Left renal pelvis (tissue), 4 donors: ENCODE measurements at regions not wholly inside any gene's neighbourhood (a gene's known extent, or its start where the extent isn't known, plus 50 kb on each side); places are given as distances from the start of the nearest gene placed in this dataset.
A peak's percentile ranks its signal among the peaks of the same experiment; 100 is the strongest.
"Not testable (repeated sequence)": the region's sequence is repeated elsewhere in the genome, so short reads cannot be mapped to it uniquely, and the experiment has no call there.

Experiments used
- DNase-seq, 4 donors: peaks; one replicate each; pipeline ENCODE4 v3.0.0-alpha.2; 2013; ENCODE audit warnings: low read depth in 4 of 4, low spot score in 3 of 4

- no peak for DNase-seq
Observed at GRCh38 chr13:81283561-81283960, 942.6 kb upstream of the SPRY2 start.

DNA sequence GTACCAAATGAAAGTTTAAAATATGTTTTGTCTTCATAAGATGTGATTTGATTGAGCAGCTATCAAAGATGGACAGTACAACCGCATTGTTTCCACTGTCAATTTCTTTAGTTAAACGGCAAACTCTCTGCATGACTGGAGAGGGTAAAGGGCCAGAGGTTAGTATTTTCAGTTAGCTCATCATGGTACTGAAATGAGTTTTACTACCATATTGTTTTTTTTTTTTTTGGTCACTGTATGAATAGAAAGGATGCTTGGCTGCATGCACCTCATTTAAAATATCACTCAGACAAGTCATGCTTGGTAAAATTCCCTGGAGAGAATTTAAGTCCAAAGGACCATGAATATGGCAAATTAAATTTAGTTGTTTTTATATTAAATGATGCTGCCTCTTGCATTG is 942.1 kb upstream of the SPRY2 start:
- DNase-seq, result no peak

GRCh38 chr13:81275666-81276258 is 934.8 kb upstream of the SPRY2 start:
- DNase-seq, result no peak

DNA sequence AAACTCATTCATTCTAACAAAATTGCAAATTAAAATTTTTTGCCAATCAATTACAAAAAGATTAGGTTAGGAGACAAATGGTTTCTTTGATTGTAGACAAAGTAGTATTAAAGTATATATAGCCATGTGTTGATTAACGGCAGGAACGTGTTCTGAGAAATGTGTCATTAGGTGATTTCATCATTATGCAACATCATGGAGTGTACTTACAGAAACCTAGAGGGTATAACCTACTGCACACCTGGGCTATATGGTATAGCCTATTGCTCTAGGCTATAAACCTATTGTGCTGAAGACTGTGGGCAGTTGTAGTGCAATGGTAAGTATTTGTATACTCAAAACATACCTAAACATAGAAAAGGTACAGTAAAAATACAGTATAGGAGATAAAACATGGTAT is 906.8 kb upstream of the SPRY2 start:
- no peak for DNase-seq

- no peak for DNase-seq
Observed at GRCh38 chr13:81246556-81246955, 905.6 kb upstream of the SPRY2 start.

- DNase-seq, result no peak
Observed at GRCh38 chr13:81244011-81244410, 903.1 kb upstream of the SPRY2 start.

DNA sequence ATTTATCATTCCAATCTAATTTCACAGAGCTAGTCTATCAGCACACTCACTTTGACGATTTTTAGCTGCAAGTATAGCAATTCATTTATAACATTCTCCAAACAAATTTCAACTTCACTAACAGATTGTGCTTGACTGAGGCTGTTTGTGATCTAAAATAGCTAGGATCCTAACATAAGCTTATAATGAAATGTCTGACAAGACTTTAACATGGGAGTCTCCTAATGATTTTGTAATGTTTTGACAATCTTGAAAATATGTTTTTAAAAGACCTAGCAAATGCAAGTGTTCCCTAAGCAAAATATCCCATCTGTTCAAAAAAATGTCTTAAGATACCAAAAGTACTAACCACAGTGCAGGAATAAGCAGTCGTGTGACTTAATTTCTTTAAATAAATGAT is 889.5 kb upstream of the SPRY2 start:
- no peak for DNase-seq

GRCh38 chr13:81226830-81227229 is 885.9 kb upstream of the SPRY2 start:
- DNase-seq, result not testable (repeated sequence)

DNA sequence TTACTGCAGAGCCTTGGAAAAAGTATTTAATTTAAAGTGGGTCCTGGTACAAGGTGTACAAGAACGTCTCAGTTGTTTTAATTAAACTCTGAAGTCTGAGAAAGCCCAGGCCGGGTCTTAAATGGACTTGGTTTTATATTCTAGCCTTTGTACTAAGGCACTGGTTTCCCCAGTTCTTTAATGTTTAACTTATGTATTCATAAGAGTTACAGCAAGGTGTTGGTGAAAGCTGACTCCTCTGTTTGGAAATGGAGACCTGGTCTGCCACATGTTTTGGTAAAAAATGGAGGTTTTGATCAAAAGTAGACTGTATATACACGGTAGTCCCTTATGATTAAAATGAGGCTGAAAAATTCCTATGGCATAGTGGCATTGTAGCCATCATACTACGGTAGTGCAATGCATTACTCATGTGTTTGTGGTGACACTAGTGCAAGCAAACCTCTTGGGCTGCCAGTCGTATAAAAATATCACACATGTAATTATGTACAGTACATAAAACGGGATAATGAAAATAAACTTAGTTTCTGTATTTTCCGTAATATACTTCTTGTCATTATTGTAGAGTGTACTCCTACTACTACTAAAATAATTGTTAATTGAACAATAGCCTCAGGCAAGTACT is 883.4 kb upstream of the SPRY2 start:
- peak in 2 of 4 donors; percentile 6 to 24 for DNase-seq

- DNase-seq, result no peak
Observed at GRCh38 chr13:81223778-81224177, 882.9 kb upstream of the SPRY2 start.

- DNase-seq, result no peak
Observed at GRCh38 chr13:81211713-81212112, 870.8 kb upstream of the SPRY2 start.

GRCh38 chr13:81207636-81208035 is 866.7 kb upstream of the SPRY2 start:
- DNase-seq, result no peak

- DNase-seq, result no peak
Observed at GRCh38 chr13:81207231-81207630, 866.3 kb upstream of the SPRY2 start.

- no peak for DNase-seq
Observed at GRCh38 chr13:81203783-81204182, 862.9 kb upstream of the SPRY2 start.

DNA sequence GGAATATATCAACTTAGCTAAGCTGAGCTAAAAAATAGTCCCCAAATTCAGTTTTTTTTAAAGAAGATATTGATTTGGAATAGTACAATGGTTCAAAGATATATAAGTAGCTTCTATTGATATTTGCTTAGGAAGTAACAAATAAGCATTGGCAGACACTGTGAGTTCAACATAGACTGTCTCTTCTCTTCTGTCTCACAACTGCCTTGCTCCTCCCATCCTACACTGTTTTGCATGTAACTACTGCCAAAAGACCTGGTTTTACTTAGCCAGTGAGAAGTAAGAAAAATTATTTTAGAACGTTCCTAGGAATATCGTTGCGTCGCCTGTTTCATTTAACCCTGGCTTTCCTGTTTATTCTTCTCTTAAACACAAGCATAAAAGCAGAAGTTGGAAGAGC is 859.0 kb upstream of the SPRY2 start:
- no peak for DNase-seq

DNA sequence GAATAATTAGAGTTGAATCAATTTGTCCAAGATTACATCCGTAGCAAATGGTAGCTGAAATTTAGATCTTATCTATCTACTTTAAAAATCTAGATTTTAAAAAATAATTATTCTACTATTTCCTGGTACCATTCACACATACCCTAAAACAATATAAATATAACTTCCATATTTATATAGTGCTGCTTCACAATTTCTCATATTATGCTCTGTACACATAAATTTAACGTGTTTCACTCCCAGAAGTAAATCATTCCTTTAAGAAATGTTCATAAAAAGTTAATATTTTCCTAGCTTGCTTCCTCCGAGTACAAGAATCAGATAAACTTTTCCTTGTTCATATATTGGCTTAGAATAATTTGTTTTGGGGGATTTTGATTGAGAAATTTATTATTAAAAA is 857.0 kb upstream of the SPRY2 start:
- no peak for DNase-seq

DNA sequence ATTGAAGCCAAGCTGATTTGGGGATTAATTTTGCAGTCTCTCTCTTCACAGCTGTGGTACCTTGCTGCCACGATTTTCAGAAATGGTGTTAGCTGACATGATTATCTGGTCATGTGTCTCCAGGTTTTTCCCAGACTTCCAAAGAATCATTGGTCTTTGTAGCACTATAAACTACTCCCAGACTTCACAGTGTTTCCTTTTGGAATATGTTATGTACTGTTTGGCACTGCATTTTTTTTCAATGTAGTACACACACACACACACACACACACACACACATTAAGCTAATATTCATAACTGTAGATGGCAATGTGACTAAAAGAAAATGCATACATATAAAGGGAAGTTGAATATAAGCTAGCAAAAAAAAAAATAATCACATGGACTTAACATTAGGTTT is 856.6 kb upstream of the SPRY2 start:
- no peak for DNase-seq

DNA sequence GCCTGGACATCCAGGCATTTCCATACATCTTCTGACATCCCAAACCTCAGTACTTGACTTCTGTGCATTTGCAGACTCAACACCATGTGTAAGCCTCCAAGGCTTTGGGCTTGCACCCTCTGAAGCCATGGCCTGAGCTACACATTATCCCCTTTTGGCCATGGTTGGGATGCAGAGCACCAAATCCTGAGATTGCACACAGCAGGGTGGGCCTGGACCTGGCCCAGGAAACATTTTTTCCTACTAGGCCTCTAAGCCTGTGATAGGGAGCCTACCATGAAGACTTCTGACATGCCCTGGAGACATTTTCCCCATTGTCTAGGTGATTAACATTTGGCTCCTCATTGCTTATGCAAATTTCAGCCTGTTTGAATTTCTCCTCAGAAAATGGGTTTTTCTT is 853.4 kb upstream of the SPRY2 start:
- no peak for DNase-seq

DNA sequence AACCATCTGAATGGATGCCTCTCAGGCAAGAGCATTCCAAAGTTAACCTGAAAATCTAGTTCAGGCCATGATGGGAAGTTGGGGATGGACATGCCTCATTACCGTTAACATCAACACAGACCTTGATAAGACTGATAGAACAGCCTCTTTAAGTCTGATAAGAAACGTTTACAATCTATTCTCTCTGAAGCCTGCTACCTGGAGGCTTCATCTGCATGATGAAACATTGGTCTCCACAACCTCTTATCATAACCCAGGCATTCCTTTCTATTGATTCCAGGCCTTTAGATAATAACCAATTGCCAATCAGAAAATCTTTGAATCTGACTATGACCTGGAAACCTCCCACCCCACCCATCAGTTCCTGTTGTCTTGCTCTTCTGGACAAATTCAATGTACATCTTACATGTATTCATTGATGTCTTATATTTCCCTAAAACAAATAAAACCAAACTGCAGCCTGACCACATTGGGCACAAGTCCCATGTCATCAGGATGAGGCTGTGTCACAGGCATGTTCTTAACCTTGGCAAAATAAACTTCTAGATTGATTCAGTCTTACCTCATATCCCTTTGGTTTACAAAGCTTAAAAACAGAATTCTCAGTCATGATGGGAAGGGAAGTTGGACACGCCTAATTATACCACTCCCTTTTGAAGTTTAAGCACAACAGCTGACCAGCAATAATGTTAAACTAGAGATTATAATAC is 843.8 kb upstream of the SPRY2 start:
- no peak for DNase-seq

GRCh38 chr13:81172603-81173002 is 831.7 kb upstream of the SPRY2 start:
- DNase-seq, result no peak

- peak in 3 of 4 donors; percentile 12 to 18 (median 12) for DNase-seq
Observed at GRCh38 chr13:81171065-81171647, 830.2 kb upstream of the SPRY2 start.

DNA sequence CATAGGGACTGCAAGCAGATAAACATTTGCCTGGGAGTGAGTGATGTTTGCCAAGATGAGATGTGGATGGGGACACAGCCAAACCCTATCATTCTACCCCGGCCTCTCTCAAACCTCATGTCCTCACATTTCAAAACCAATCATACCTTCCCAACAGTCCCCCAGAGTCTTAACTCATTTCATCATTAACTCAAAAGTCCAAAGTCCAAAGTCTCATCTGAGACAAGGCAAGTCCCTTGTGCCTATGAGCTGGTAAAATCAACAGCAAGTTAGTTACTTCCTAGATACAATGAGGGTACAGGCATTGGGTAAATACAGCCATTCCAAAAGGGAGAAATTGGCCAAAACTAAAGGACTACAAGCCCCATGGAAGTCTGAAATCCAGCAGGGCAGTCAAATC is 822.9 kb upstream of the SPRY2 start:
- not testable (repeated sequence) for DNase-seq
